ENCODE measurements at regions not wholly inside any gene's neighbourhood (a gene's known extent, or its start where the extent isn't known, plus 50 kb on each side); places are given as distances from the start of the nearest gene placed in this dataset.

GRCh38 chr6:121868206-121868605 is 432.8 kb downstream of the GJA1 start:
- no peak for DNase-seq (ENCODE audit: low read depth, low spot score)
- Histone ChIP-seq H3K27ac (ENCODE audit: low read length) (no peak overlapping the region), H3K4me1 (ENCODE audit: control insufficient read depth, insufficient read depth, low read length) (no peaks in the 10 kb centered on the region), H3K4me3 (ENCODE audit: low read depth in 2 of 2, low read length in 2 of 2) (no peak overlapping the region), H3K36me3 (ENCODE audit: control insufficient read depth, insufficient read depth, low read length) (no peaks in the 10 kb centered on the region), H3K9me3 (ENCODE audit: control insufficient read depth, insufficient read depth, low read depth, low read length) (no peaks in the 10 kb centered on the region), H3K27me3 (ENCODE audit: control insufficient read depth, insufficient read depth, low read length) (no peaks in the 10 kb centered on the region)
- POLR2A ChIA-PET = no interaction called here
- BruUV-seq (replicated peaks) = no TSS peak
- CTCF ChIA-PET = no interaction called here
- ATAC-seq = no peak
- no peak for TF ChIP-seq SIN3A (IDR thresholded peaks at IDR 0.05; ENCODE audit: borderline replicate concordance, insufficient read depth, low read depth, low read length)
- no peak for TF ChIP-seq POLR2AphosphoS5 (IDR thresholded peaks at IDR 0.05; ENCODE audit: low read depth, low read length)
- TF ChIP-seq CTCF (IDR thresholded peaks at IDR 0.05) = no peak
- no peak for TF ChIP-seq TCF7L2 (IDR thresholded peaks at IDR 0.05; ENCODE audit: low read depth, low read length)
- no peak for TF ChIP-seq REST (IDR thresholded peaks at IDR 0.05; ENCODE audit: insufficient read depth in 1 of 2, low read depth in 2 of 2, low read length in 1 of 2)
- in situ Hi-C loops (cut with HindIII; ENCODE audit: low pct_unique_long_range_greater_than_20kb, low sequenced_read_pairs) = no loop called here
- intact Hi-C loops (cut with micrococcal nuclease; ENCODE audit: unreplicated experiment) = no loop called here

DNA sequence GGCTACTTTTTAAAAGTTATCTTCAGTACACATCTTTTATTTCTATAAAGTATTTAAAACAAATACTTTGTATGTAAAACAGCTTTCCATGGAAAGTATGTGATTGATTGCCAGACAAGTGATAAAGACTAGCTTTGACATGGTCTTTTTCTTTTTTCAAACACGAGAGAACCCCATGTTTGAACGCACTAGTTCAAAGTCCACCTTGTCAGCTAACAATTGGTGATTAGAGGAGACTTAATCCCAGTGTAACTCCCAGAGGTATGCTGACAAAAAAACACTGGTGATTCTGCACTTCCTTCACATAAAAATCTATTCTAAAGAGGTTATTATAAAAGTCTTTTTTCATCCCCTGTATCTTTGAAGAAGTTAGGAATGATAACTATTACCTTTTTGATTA is 438.1 kb downstream of the GJA1 start:
- TF ChIP-seq TCF7L2 (IDR thresholded peaks at IDR 0.05; ENCODE audit: low read depth, low read length) = no peak
- TF ChIP-seq POLR2AphosphoS5 (IDR thresholded peaks at IDR 0.05; ENCODE audit: low read depth, low read length) = no peak
- TF ChIP-seq SIN3A (IDR thresholded peaks at IDR 0.05; ENCODE audit: borderline replicate concordance, insufficient read depth, low read depth, low read length) = no peak
- no peak for TF ChIP-seq REST (IDR thresholded peaks at IDR 0.05; ENCODE audit: insufficient read depth in 1 of 2, low read depth in 2 of 2, low read length in 1 of 2)
- TF ChIP-seq CTCF (IDR thresholded peaks at IDR 0.05) = no peak
- Histone ChIP-seq H3K27me3 (ENCODE audit: control insufficient read depth, insufficient read depth, low read length) (no peaks in the 10 kb centered on the region), H3K27ac (ENCODE audit: low read length) (no peak overlapping the region), H3K36me3 (ENCODE audit: control insufficient read depth, insufficient read depth, low read length) (no peaks in the 10 kb centered on the region), H3K4me3 (ENCODE audit: low read depth in 2 of 2, low read length in 2 of 2) (no peak overlapping the region), H3K9me3 (ENCODE audit: control insufficient read depth, insufficient read depth, low read depth, low read length) (no peaks in the 10 kb centered on the region), H3K4me1 (ENCODE audit: control insufficient read depth, insufficient read depth, low read length) (no peaks in the 10 kb centered on the region)
- BruUV-seq (replicated peaks) = no TSS peak
- ChIA-PET CTCF (interaction anchor here (0.6 kb wide), 1 partner anchor 17 kb away, joined by 5 read pairs; no protein-coding TSS in a partner anchor), POLR2A (no interaction called here)
- DNase-seq (ENCODE audit: low read depth, low spot score) = no peak
- intact Hi-C loops (cut with micrococcal nuclease; ENCODE audit: unreplicated experiment) = no loop called here
- in situ Hi-C loops (cut with HindIII; ENCODE audit: low pct_unique_long_range_greater_than_20kb, low sequenced_read_pairs) = no loop called here
- ATAC-seq = no peak

All from Panc1 (cell line).